GM23338 (cell line): ENCODE measurements at regions not wholly inside any gene's neighbourhood (a gene's known extent, or its start where the extent isn't known, plus 50 kb on each side); places are given as distances from the start of the nearest gene placed in this dataset.

ENCODE experiments used
- ATAC-seq: fragments of 200-7000 bp; cut with Tn5 transposase; 3 replicates; pipeline ENCODE4 v1.9.1; 2020
- DNase-seq: peaks from one replicate; pipeline ENCODE4 v3.0.0-alpha.2; 2015; ENCODE audit warnings: low spot score
- H2AFZ ChIP-seq: fragments of 200-600 bp; sonication (generic); 2 replicates; pipeline ENCODE4 v1.8.0; 2016; ENCODE audit warnings: antibody characterized with exemption, mild to moderate bottlenecking, moderate library complexity
- H3F3A ChIP-seq: fragments of 200-600 bp; sonication (generic); replicated peaks from 2 replicates; pipeline ENCODE4 v1.8.0; 2017; ENCODE audit warnings: antibody characterized with exemption, mixed run types, low read depth
- H3K27ac ChIP-seq: fragments of 200-600 bp; sonication (generic); 2 replicates; pipeline ENCODE4 v1.6.1; 2016; ENCODE audit warnings: low read depth
- H3K27me3 ChIP-seq: fragments of 200-600 bp; sonication (generic); 2 replicates; pipeline ENCODE4 v1.8.0; 2016; ENCODE audit warnings: mild to moderate bottlenecking, mixed run types, moderate library complexity; ENCODE audit not compliant: insufficient read depth
- H3K36me3 ChIP-seq: fragments of 200-600 bp; sonication (generic); 2 replicates; pipeline ENCODE4 v1.8.0; 2016; ENCODE audit warnings: mild to moderate bottlenecking; ENCODE audit not compliant: insufficient read depth
- H3K4me1 ChIP-seq: fragments of 200-600 bp; sonication (generic); 2 replicates; pipeline ENCODE4 v1.8.0; 2016; ENCODE audit warnings: mild to moderate bottlenecking, moderate library complexity; ENCODE audit not compliant: insufficient read depth
- H3K4me2 ChIP-seq: fragments of 200-600 bp; sonication (generic); 2 replicates; pipeline ENCODE4 v1.7.1; 2017; ENCODE audit warnings: mixed run types
- H3K4me3 ChIP-seq: fragments of 200-600 bp; sonication (generic); 2 replicates; pipeline ENCODE4 v1.6.1; 2016; ENCODE audit warnings: mixed run types
- H3K79me2 ChIP-seq: fragments of 200-600 bp; sonication (generic); replicated peaks from 2 replicates; pipeline ENCODE4 v1.8.0; 2017; ENCODE audit warnings: mild to moderate bottlenecking; ENCODE audit not compliant: insufficient read depth
- H3K9me2 ChIP-seq: fragments of 200-600 bp; sonication (generic); 2 replicates; pipeline ENCODE4 v1.8.0; 2017; ENCODE audit not compliant: insufficient read depth
- H4K20me1 ChIP-seq: fragments of 200-600 bp; sonication (generic); replicated peaks from 2 replicates; pipeline ENCODE4 v1.8.0; 2017; ENCODE audit warnings: mild to moderate bottlenecking; ENCODE audit not compliant: insufficient read depth
- H3K27ac Mint-ChIP-seq: 2 replicates; pipeline ENCODE4 v1.8.0; 2020; ENCODE audit warnings: inconsistent platforms, mild to moderate bottlenecking, moderate library complexity, mixed read lengths
- H3K27me3 Mint-ChIP-seq: 3 replicates; pipeline ENCODE4 v1.8.0; 2022; ENCODE audit warnings: low read depth, mild to moderate bottlenecking, moderate library complexity, mixed read lengths, inconsistent platforms; ENCODE audit not compliant: insufficient read depth, poor library complexity
- H3K36me3 Mint-ChIP-seq: 3 replicates; pipeline ENCODE4 v1.8.0; 2021; ENCODE audit warnings: low read depth, mild to moderate bottlenecking, inconsistent platforms, moderate library complexity, mixed read lengths
- H3K4me1 Mint-ChIP-seq: 3 replicates; pipeline ENCODE4 v1.8.0; 2020; ENCODE audit warnings: mild to moderate bottlenecking, inconsistent platforms, mixed read lengths
- H3K4me3 Mint-ChIP-seq: 3 replicates; pipeline ENCODE4 v1.8.0; 2021; ENCODE audit warnings: moderate library complexity, mild to moderate bottlenecking, inconsistent platforms, mixed read lengths
- H3K9me3 Mint-ChIP-seq: 3 replicates; pipeline ENCODE4 v1.8.0; 2020; ENCODE audit warnings: moderate library complexity, mild to moderate bottlenecking, inconsistent platforms, mixed read lengths
- CREB1 ChIP-seq: fragments of 250-450 bp; sonication (Bioruptor Pico); IDR thresholded peaks from 2 replicates; pipeline ENCODE4 v1.5.0; 2020; ENCODE audit warnings: low read depth, mild to moderate bottlenecking, moderate library complexity
- ETS1 ChIP-seq: IDR thresholded peaks from 2 replicates; pipeline ENCODE4 v1.6.1; 2016; ENCODE audit warnings: antibody characterized with exemption
- EZH2phosphoT487 ChIP-seq: fragments of 200-600 bp; sonication (generic); IDR thresholded peaks from one replicate; pipeline ENCODE4 v1.8.1; 2018; ENCODE audit warnings: antibody characterized with exemption; ENCODE audit not compliant: unreplicated experiment
- JUNB ChIP-seq: IDR thresholded peaks from one replicate; pipeline ENCODE4 v1.6.1; 2016; ENCODE audit warnings: antibody characterized with exemption; ENCODE audit not compliant: unreplicated experiment
- NANOG ChIP-seq: IDR thresholded peaks from 2 replicates; pipeline ENCODE4 v1.6.1; 2016; ENCODE audit warnings: antibody characterized with exemption, borderline replicate concordance
- STAT1 ChIP-seq: IDR thresholded peaks from one replicate; pipeline ENCODE4 v1.6.1; 2016; ENCODE audit warnings: antibody characterized with exemption; ENCODE audit not compliant: unreplicated experiment
- ZNF462 ChIP-seq: fragments of 250-450 bp; sonication (Bioruptor Pico); IDR thresholded peaks from 2 replicates; pipeline ENCODE4 v1.5.0; 2020; ENCODE audit warnings: mild to moderate bottlenecking, moderate library complexity

- no peak for TF ChIP-seq ZNF462
Measured at GRCh38 chr12:18971932-18972331, 157.6 kb upstream of the PLEKHA5 start (continued).

GRCh38 chr12:18975933-18976332 lies 153.6 kb upstream of the PLEKHA5 start:
- H3K4me2 ChIP-seq: no peak overlapping the region
- ATAC-seq (no peak), DNase-seq (no peak)
- TF ChIP-seq STAT1 (no peak), JUNB (no peak)
- peaks cover 6% of the 10 kb centered on the region for H3K27me3 Mint-ChIP-seq
- peaks cover 12% of the 10 kb centered on the region for H3K9me2 ChIP-seq
- H3K27ac Mint-ChIP-seq: no peak overlapping the region
- H3K27me3 ChIP-seq: no peaks in the 10 kb centered on the region
- no peaks in the 10 kb centered on the region for H3K79me2 ChIP-seq
- H3K4me1 ChIP-seq: peaks cover 44% of the 10 kb centered on the region
- peaks cover 41% of the 10 kb centered on the region for H3K4me1 Mint-ChIP-seq
- no peaks in the 10 kb centered on the region for H3K36me3 ChIP-seq
- H3F3A ChIP-seq: no peaks in the 10 kb centered on the region
- H3K4me3 Mint-ChIP-seq: no peak overlapping the region
- H2AFZ ChIP-seq: no peak overlapping the region
- peaks cover 27% of the 10 kb centered on the region for H3K36me3 Mint-ChIP-seq
- H4K20me1 ChIP-seq: no peaks in the 10 kb centered on the region
- peaks cover 26% of the 10 kb centered on the region for H3K9me3 Mint-ChIP-seq
- H3K27ac ChIP-seq: no peak overlapping the region
- no peak overlapping the region for H3K4me3 ChIP-seq

- Mint-ChIP-seq H3K27me3 (peaks cover 6% of the 10 kb centered on the region), H3K4me1 (peaks cover 32% of the 10 kb centered on the region), H3K27ac (peak overlapping the region; percentile 4; the same call in 1 of the 2 replicates), H3K4me3 (no peak overlapping the region), H3K9me3 (peaks cover 32% of the 10 kb centered on the region), H3K36me3 (peaks cover 30% of the 10 kb centered on the region)
- Histone ChIP-seq H3K4me3 (0 out of 2 replicates have a peak overlapping the region, but pooled peaks have one; percentile 3), H3K4me1 (peaks cover 39% of the 10 kb centered on the region), H3K9me2 (peaks cover 12% of the 10 kb centered on the region), H3K79me2 (no peaks in the 10 kb centered on the region), H3F3A (no peaks in the 10 kb centered on the region), H4K20me1 (no peaks in the 10 kb centered on the region), H3K4me2 (peak overlapping the region; percentile 56), H2AFZ (no peak overlapping the region), H3K27ac (peak overlapping the region; percentile 56), H3K27me3 (no peaks in the 10 kb centered on the region), H3K36me3 (no peaks in the 10 kb centered on the region)
- no peak for DNase-seq
- ATAC-seq: no peak
- no peak for TF ChIP-seq JUNB
- TF ChIP-seq STAT1: no peak
- no peak for TF ChIP-seq NANOG
- no peak for TF ChIP-seq CREB1 (CRISPR knock-in tag)
- no peak for TF ChIP-seq EZH2phosphoT487
- no peak for TF ChIP-seq ETS1
Measured at GRCh38 chr12:18979401-18980126, 150.0 kb upstream of the PLEKHA5 start.
